GM12878 (cell line): ENCODE measurements at regions not wholly inside any gene's neighbourhood (a gene's known extent, or its start where the extent isn't known, plus 50 kb on each side); places are given as distances from the start of the nearest gene placed in this dataset.

Source experiments
- CEBPB ChIP-seq, 2 experiments: fragments of 150-350 bp in 1 of 2; IDR thresholded peaks; 2 replicates each; pipeline ENCODE4 v1.6.1; 2012 to 2014; ENCODE audit warnings: low read depth in 2 of 2, low read length in 2 of 2, borderline replicate concordance in 1 of 2, inconsistent platforms in 1 of 2
- CREB1 ChIP-seq: IDR thresholded peaks from 2 replicates; pipeline ENCODE4 v1.6.1; 2012; ENCODE audit warnings: low read depth, mild to moderate bottlenecking, inconsistent platforms
- DPF2 ChIP-seq: fragments of 450-650 bp; IDR thresholded peaks from 2 replicates; pipeline ENCODE4 v1.6.1; 2017; ENCODE audit warnings: mild to moderate bottlenecking
- FOXK2 ChIP-seq: fragments of 450-650 bp; IDR thresholded peaks from 2 replicates; pipeline ENCODE4 v1.6.1; 2017; ENCODE audit warnings: mild to moderate bottlenecking, moderate library complexity
- KLF5 ChIP-seq: fragments of 450-650 bp; IDR thresholded peaks from 2 replicates; pipeline ENCODE4 v1.6.1; 2014; ENCODE audit warnings: mild to moderate bottlenecking; ENCODE audit not compliant: partially characterized antibody
- NFYB ChIP-seq: IDR thresholded peaks from 2 replicates; pipeline ENCODE4 v1.6.1; 2011; ENCODE audit warnings: low read depth, mild to moderate bottlenecking, low read length, improper control_type of control experiment, moderate library complexity; ENCODE audit not compliant: insufficient read depth
- POLR2A ChIP-seq: IDR thresholded peaks from 2 replicates; pipeline ENCODE4 v1.6.1; 2011; ENCODE audit warnings: low read depth, mild to moderate bottlenecking, low read length
- POLR2AphosphoS5 ChIP-seq: IDR thresholded peaks from 2 replicates; pipeline ENCODE4 v1.6.1; 2011; ENCODE audit warnings: mild to moderate bottlenecking, low read length, inconsistent platforms
- SPI1 ChIP-seq: IDR thresholded peaks from 2 replicates; pipeline ENCODE4 v1.6.1; 2011; ENCODE audit warnings: low read depth, mild to moderate bottlenecking, low read length, moderate library complexity, borderline replicate concordance; ENCODE audit not compliant: insufficient read depth
- TF ChIP-seq, protein P1 (sequence below), 3 experiments: IDR thresholded peaks in 2 of 3; conservative IDR thresholded peaks in 1 of 3; 2 replicates each; pipeline ENCODE4 v1.5.1; 2011; ENCODE audit warnings: low read depth in 3 of 3, low read length in 3 of 3, mild to moderate bottlenecking in 3 of 3, control low read depth in 2 of 3, moderate library complexity in 2 of 3, inconsistent platforms in 1 of 3, mixed read lengths in 1 of 3; ENCODE audit not compliant: control insufficient read depth in 2 of 3, insufficient read depth in 1 of 3; ENCODE audit errors: extremely low read depth in 1 of 3
- TF ChIP-seq, protein P2 (sequence below): fragments of 450-650 bp; IDR thresholded peaks from 2 replicates; pipeline ENCODE4 v1.6.1; 2014; ENCODE audit warnings: mild to moderate bottlenecking
- TF ChIP-seq, protein P3 (sequence below): IDR thresholded peaks from 2 replicates; pipeline ENCODE4 v1.6.1; 2012; ENCODE audit warnings: low read depth, low read length, improper control_type of control experiment

DNA sequence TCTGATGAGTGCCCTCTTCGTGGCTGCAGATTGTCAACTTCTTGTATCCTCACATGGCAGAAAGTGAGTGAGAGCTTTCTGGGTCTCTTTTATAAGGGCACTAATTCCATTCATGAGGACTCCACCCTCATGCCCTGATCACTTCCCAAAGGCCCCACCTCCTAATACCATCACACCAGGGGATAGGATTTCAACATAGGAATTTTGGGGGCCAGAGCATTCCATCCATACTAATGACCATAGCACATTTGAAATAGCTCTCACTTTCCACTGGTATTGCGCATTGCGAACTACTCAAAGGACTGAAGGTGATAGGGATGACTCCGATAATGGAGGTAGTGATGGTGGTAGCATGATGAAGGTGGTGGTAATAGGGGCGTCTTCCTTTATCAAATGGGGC is 324.3 kb downstream of the PRL start:
- TF ChIP-seq, protein P1, sequence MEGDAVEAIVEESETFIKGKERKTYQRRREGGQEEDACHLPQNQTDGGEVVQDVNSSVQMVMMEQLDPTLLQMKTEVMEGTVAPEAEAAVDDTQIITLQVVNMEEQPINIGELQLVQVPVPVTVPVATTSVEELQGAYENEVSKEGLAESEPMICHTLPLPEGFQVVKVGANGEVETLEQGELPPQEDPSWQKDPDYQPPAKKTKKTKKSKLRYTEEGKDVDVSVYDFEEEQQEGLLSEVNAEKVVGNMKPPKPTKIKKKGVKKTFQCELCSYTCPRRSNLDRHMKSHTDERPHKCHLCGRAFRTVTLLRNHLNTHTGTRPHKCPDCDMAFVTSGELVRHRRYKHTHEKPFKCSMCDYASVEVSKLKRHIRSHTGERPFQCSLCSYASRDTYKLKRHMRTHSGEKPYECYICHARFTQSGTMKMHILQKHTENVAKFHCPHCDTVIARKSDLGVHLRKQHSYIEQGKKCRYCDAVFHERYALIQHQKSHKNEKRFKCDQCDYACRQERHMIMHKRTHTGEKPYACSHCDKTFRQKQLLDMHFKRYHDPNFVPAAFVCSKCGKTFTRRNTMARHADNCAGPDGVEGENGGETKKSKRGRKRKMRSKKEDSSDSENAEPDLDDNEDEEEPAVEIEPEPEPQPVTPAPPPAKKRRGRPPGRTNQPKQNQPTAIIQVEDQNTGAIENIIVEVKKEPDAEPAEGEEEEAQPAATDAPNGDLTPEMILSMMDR (IDR thresholded peaks at IDR 0.05 in 2 of 3, conservative IDR thresholded peaks at IDR 0.05 in 1 of 3; ENCODE audit: control insufficient read depth in 2 of 3, extremely low read depth in 1 of 3, insufficient read depth in 1 of 3, low read depth in 3 of 3, low read length in 3 of 3) = no peak
- TF ChIP-seq, protein P2, sequence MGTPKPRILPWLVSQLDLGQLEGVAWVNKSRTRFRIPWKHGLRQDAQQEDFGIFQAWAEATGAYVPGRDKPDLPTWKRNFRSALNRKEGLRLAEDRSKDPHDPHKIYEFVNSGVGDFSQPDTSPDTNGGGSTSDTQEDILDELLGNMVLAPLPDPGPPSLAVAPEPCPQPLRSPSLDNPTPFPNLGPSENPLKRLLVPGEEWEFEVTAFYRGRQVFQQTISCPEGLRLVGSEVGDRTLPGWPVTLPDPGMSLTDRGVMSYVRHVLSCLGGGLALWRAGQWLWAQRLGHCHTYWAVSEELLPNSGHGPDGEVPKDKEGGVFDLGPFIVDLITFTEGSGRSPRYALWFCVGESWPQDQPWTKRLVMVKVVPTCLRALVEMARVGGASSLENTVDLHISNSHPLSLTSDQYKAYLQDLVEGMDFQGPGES = no peak
- no peak for TF ChIP-seq POLR2AphosphoS5
- no peak for TF ChIP-seq DPF2
- no peak for TF ChIP-seq CREB1
- TF ChIP-seq FOXK2 = no peak
- no peak for TF ChIP-seq POLR2A
- no peak for TF ChIP-seq SPI1
- TF ChIP-seq NFYB = no peak
- TF ChIP-seq, protein P3, sequence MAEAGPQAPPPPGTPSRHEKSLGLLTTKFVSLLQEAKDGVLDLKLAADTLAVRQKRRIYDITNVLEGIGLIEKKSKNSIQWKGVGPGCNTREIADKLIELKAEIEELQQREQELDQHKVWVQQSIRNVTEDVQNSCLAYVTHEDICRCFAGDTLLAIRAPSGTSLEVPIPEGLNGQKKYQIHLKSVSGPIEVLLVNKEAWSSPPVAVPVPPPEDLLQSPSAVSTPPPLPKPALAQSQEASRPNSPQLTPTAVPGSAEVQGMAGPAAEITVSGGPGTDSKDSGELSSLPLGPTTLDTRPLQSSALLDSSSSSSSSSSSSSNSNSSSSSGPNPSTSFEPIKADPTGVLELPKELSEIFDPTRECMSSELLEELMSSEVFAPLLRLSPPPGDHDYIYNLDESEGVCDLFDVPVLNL = no peak
- no peak for TF ChIP-seq KLF5
- TF ChIP-seq CEBPB (IDR thresholded peaks at IDR 0.05; ENCODE audit: borderline replicate concordance in 1 of 2, low read depth in 2 of 2, low read length in 2 of 2) = no peak
